ENCODE measurements at regions not wholly inside any gene's neighbourhood (a gene's known extent, or its start where the extent isn't known, plus 50 kb on each side); places are given as distances from the start of the nearest gene placed in this dataset.

- Histone ChIP-seq H3K27me3 (replicated peaks; ENCODE audit: control insufficient read depth, insufficient read depth, low read length) (no peaks in the 10 kb centered on the region), H3K4me3 (ENCODE audit: low read depth, low read length) (no peak overlapping the region), H3K36me3 (ENCODE audit: control insufficient read depth, insufficient read depth, low read length) (no peaks in the 10 kb centered on the region), H3K4me1 (no peaks in the 10 kb centered on the region), H3K9me3 (no peaks in the 10 kb centered on the region)
- Mint-ChIP-seq H3K9me3 (ENCODE audit: unreplicated experiment) (no peaks in the 10 kb centered on the region), H3K27me3 (ENCODE audit: insufficient read depth, unreplicated experiment) (no peaks in the 10 kb centered on the region), H3K4me3 (ENCODE audit: unreplicated experiment) (no peak overlapping the region), H3K36me3 (ENCODE audit: insufficient read depth, unreplicated experiment) (no peaks in the 10 kb centered on the region), H3K4me1 (ENCODE audit: low read depth, unreplicated experiment) (no peaks in the 10 kb centered on the region), H3K27ac (ENCODE audit: unreplicated experiment) (no peak overlapping the region)
- intact Hi-C loops (cut with micrococcal nuclease; ENCODE audit: unreplicated experiment), result no loop called here
- ChIA-PET POLR2A (no interaction called here), CTCF (no interaction called here)
- TF ChIP-seq CTCF (IDR thresholded peaks at IDR 0.05; ENCODE audit: insufficient read depth in 1 of 2, low read depth in 1 of 2, low read length in 1 of 2, severe bottlenecking in 1 of 2, unreplicated experiment in 1 of 2), result no peak
- DNase-seq, result no peak
- no TSS peak for BruUV-seq (replicated peaks)
Observed at GRCh38 chr11:103773059-103773458, 263.4 kb upstream of the DDI1 start.

- no peak for TF ChIP-seq CTCF (IDR thresholded peaks at IDR 0.05; ENCODE audit: insufficient read depth in 1 of 2, low read depth in 1 of 2, low read length in 1 of 2, severe bottlenecking in 1 of 2, unreplicated experiment in 1 of 2)
- no peak for DNase-seq
- BruUV-seq (replicated peaks), result no TSS peak
Observed at GRCh38 chr11:103773537-103773936, 262.9 kb upstream of the DDI1 start.

GRCh38 chr11:103779054-103779453, 257.4 kb upstream of the DDI1 start:
- CTCF ChIA-PET, result no interaction called here

More at GRCh38 chr11:103773537-103773936, 262.9 kb upstream of the DDI1 start:
- Histone ChIP-seq H3K4me1 (no peaks in the 10 kb centered on the region), H3K9me3 (no peaks in the 10 kb centered on the region), H3K36me3 (ENCODE audit: control insufficient read depth, insufficient read depth, low read length) (no peaks in the 10 kb centered on the region), H3K4me3 (ENCODE audit: low read depth, low read length) (no peak overlapping the region), H3K27me3 (replicated peaks; ENCODE audit: control insufficient read depth, insufficient read depth, low read length) (no peaks in the 10 kb centered on the region)
- ChIA-PET POLR2A (no interaction called here), CTCF (no interaction called here)
- no peaks in the 10 kb centered on the region for H3K9me3 Mint-ChIP-seq (ENCODE audit: unreplicated experiment)
- H3K27ac Mint-ChIP-seq (ENCODE audit: unreplicated experiment), result no peak overlapping the region
- H3K4me3 Mint-ChIP-seq (ENCODE audit: unreplicated experiment), result no peak overlapping the region
- no peaks in the 10 kb centered on the region for H3K4me1 Mint-ChIP-seq (ENCODE audit: low read depth, unreplicated experiment)
- H3K36me3 Mint-ChIP-seq (ENCODE audit: insufficient read depth, unreplicated experiment), result no peaks in the 10 kb centered on the region
- H3K27me3 Mint-ChIP-seq (ENCODE audit: insufficient read depth, unreplicated experiment), result no peaks in the 10 kb centered on the region
- intact Hi-C loops (cut with micrococcal nuclease; ENCODE audit: unreplicated experiment), result no loop called here

More at GRCh38 chr11:103779054-103779453, 257.4 kb upstream of the DDI1 start:
- no peaks in the 10 kb centered on the region for H3K4me1 ChIP-seq
- POLR2A ChIA-PET, result no interaction called here
- no peaks in the 10 kb centered on the region for H3K4me1 Mint-ChIP-seq (ENCODE audit: low read depth, unreplicated experiment)
- no peak for DNase-seq
- no peaks in the 10 kb centered on the region for H3K36me3 ChIP-seq (ENCODE audit: control insufficient read depth, insufficient read depth, low read length)
- H3K4me3 ChIP-seq (ENCODE audit: low read depth, low read length), result no peak overlapping the region
- H3K4me3 Mint-ChIP-seq (ENCODE audit: unreplicated experiment), result no peak overlapping the region
- no peaks in the 10 kb centered on the region for H3K27me3 Mint-ChIP-seq (ENCODE audit: insufficient read depth, unreplicated experiment)
- no peaks in the 10 kb centered on the region for H3K9me3 Mint-ChIP-seq (ENCODE audit: unreplicated experiment)
- no TSS peak for BruUV-seq (replicated peaks)
- no peaks in the 10 kb centered on the region for H3K27me3 ChIP-seq (replicated peaks; ENCODE audit: control insufficient read depth, insufficient read depth, low read length)
- no peaks in the 10 kb centered on the region for H3K9me3 ChIP-seq
- no peak overlapping the region for H3K27ac Mint-ChIP-seq (ENCODE audit: unreplicated experiment)
- H3K36me3 Mint-ChIP-seq (ENCODE audit: insufficient read depth, unreplicated experiment), result no peaks in the 10 kb centered on the region
- intact Hi-C loops (cut with micrococcal nuclease; ENCODE audit: unreplicated experiment), result loop anchor here (5.0 kb wide), 1 partner anchor 48 kb away; no protein-coding TSS in a partner anchor
- no peak for TF ChIP-seq CTCF (IDR thresholded peaks at IDR 0.05; ENCODE audit: insufficient read depth in 1 of 2, low read depth in 1 of 2, low read length in 1 of 2, severe bottlenecking in 1 of 2, unreplicated experiment in 1 of 2)
